GM23338 (cell line): ENCODE measurements at regions not wholly inside any gene's neighbourhood (a gene's known extent, or its start where the extent isn't known, plus 50 kb on each side); places are given as distances from the start of the nearest gene placed in this dataset.

Experiments
- ATAC-seq: fragments of 200-7000 bp; cut with Tn5 transposase; 3 replicates; pipeline ENCODE4 v1.9.1; 2020
- DNase-seq: peaks from one replicate; pipeline ENCODE4 v3.0.0-alpha.2; 2015; ENCODE audit warnings: low spot score
- H2AFZ ChIP-seq: fragments of 200-600 bp; sonication (generic); 2 replicates; pipeline ENCODE4 v1.8.0; 2016; ENCODE audit warnings: antibody characterized with exemption, mild to moderate bottlenecking, moderate library complexity
- H3F3A ChIP-seq: fragments of 200-600 bp; sonication (generic); replicated peaks from 2 replicates; pipeline ENCODE4 v1.8.0; 2017; ENCODE audit warnings: antibody characterized with exemption, mixed run types, low read depth
- H3K27ac ChIP-seq: fragments of 200-600 bp; sonication (generic); 2 replicates; pipeline ENCODE4 v1.6.1; 2016; ENCODE audit warnings: low read depth
- H3K27me3 ChIP-seq: fragments of 200-600 bp; sonication (generic); 2 replicates; pipeline ENCODE4 v1.8.0; 2016; ENCODE audit warnings: mild to moderate bottlenecking, mixed run types, moderate library complexity; ENCODE audit not compliant: insufficient read depth
- H3K36me3 ChIP-seq: fragments of 200-600 bp; sonication (generic); 2 replicates; pipeline ENCODE4 v1.8.0; 2016; ENCODE audit warnings: mild to moderate bottlenecking; ENCODE audit not compliant: insufficient read depth
- H3K4me1 ChIP-seq: fragments of 200-600 bp; sonication (generic); 2 replicates; pipeline ENCODE4 v1.8.0; 2016; ENCODE audit warnings: mild to moderate bottlenecking, moderate library complexity; ENCODE audit not compliant: insufficient read depth
- H3K4me2 ChIP-seq: fragments of 200-600 bp; sonication (generic); 2 replicates; pipeline ENCODE4 v1.7.1; 2017; ENCODE audit warnings: mixed run types
- H3K4me3 ChIP-seq: fragments of 200-600 bp; sonication (generic); 2 replicates; pipeline ENCODE4 v1.6.1; 2016; ENCODE audit warnings: mixed run types
- H3K79me2 ChIP-seq: fragments of 200-600 bp; sonication (generic); replicated peaks from 2 replicates; pipeline ENCODE4 v1.8.0; 2017; ENCODE audit warnings: mild to moderate bottlenecking; ENCODE audit not compliant: insufficient read depth
- H3K9me2 ChIP-seq: fragments of 200-600 bp; sonication (generic); 2 replicates; pipeline ENCODE4 v1.8.0; 2017; ENCODE audit not compliant: insufficient read depth
- H4K20me1 ChIP-seq: fragments of 200-600 bp; sonication (generic); replicated peaks from 2 replicates; pipeline ENCODE4 v1.8.0; 2017; ENCODE audit warnings: mild to moderate bottlenecking; ENCODE audit not compliant: insufficient read depth
- H3K27ac Mint-ChIP-seq: 2 replicates; pipeline ENCODE4 v1.8.0; 2020; ENCODE audit warnings: inconsistent platforms, mild to moderate bottlenecking, moderate library complexity, mixed read lengths
- H3K27me3 Mint-ChIP-seq: 3 replicates; pipeline ENCODE4 v1.8.0; 2022; ENCODE audit warnings: low read depth, mild to moderate bottlenecking, moderate library complexity, mixed read lengths, inconsistent platforms; ENCODE audit not compliant: insufficient read depth, poor library complexity
- H3K36me3 Mint-ChIP-seq: 3 replicates; pipeline ENCODE4 v1.8.0; 2021; ENCODE audit warnings: low read depth, mild to moderate bottlenecking, inconsistent platforms, moderate library complexity, mixed read lengths
- H3K4me1 Mint-ChIP-seq: 3 replicates; pipeline ENCODE4 v1.8.0; 2020; ENCODE audit warnings: mild to moderate bottlenecking, inconsistent platforms, mixed read lengths
- H3K4me3 Mint-ChIP-seq: 3 replicates; pipeline ENCODE4 v1.8.0; 2021; ENCODE audit warnings: moderate library complexity, mild to moderate bottlenecking, inconsistent platforms, mixed read lengths
- H3K9me3 Mint-ChIP-seq: 3 replicates; pipeline ENCODE4 v1.8.0; 2020; ENCODE audit warnings: moderate library complexity, mild to moderate bottlenecking, inconsistent platforms, mixed read lengths
- CREB1 ChIP-seq: fragments of 250-450 bp; sonication (Bioruptor Pico); IDR thresholded peaks from 2 replicates; pipeline ENCODE4 v1.5.0; 2020; ENCODE audit warnings: low read depth, mild to moderate bottlenecking, moderate library complexity
- EZH2 ChIP-seq: fragments of 200-600 bp; sonication (generic); IDR thresholded peaks from one replicate; pipeline ENCODE4 v1.8.0; 2017; ENCODE audit warnings: antibody characterized with exemption, mild to moderate bottlenecking, low read depth; ENCODE audit not compliant: unreplicated experiment
- EZH2phosphoT487 ChIP-seq: fragments of 200-600 bp; sonication (generic); IDR thresholded peaks from one replicate; pipeline ENCODE4 v1.8.1; 2018; ENCODE audit warnings: antibody characterized with exemption; ENCODE audit not compliant: unreplicated experiment
- JUNB ChIP-seq: IDR thresholded peaks from one replicate; pipeline ENCODE4 v1.6.1; 2016; ENCODE audit warnings: antibody characterized with exemption; ENCODE audit not compliant: unreplicated experiment
- POLR2AphosphoS5 ChIP-seq: IDR thresholded peaks from 2 replicates; pipeline ENCODE4 v1.6.1; 2016; ENCODE audit warnings: antibody characterized with exemption, low read depth
- REST ChIP-seq: IDR thresholded peaks from one replicate; pipeline ENCODE4 v1.6.1; 2018; ENCODE audit warnings: antibody characterized with exemption; ENCODE audit not compliant: unreplicated experiment
- STAT1 ChIP-seq: IDR thresholded peaks from one replicate; pipeline ENCODE4 v1.6.1; 2016; ENCODE audit warnings: antibody characterized with exemption; ENCODE audit not compliant: unreplicated experiment
- ZNF114 ChIP-seq: fragments of 250-450 bp; sonication (Bioruptor Pico); IDR thresholded peaks from 2 replicates; pipeline ENCODE4 v1.5.0; 2020; ENCODE audit warnings: mild to moderate bottlenecking, moderate library complexity
- ZNF331 ChIP-seq: fragments of 250-450 bp; sonication (Bioruptor Pico); IDR thresholded peaks from 2 replicates; pipeline ENCODE4 v1.5.0; 2020; ENCODE audit warnings: low read depth, mild to moderate bottlenecking, moderate library complexity
- ZNF462 ChIP-seq: fragments of 250-450 bp; sonication (Bioruptor Pico); IDR thresholded peaks from 2 replicates; pipeline ENCODE4 v1.5.0; 2020; ENCODE audit warnings: mild to moderate bottlenecking, moderate library complexity

- TF ChIP-seq REST, result no peak
These were observed 275.2 kb downstream of the SPRY1 start (continued) for GRCh38 chr4:123671636-123672404.

- H2AFZ ChIP-seq, result no peak overlapping the region; the same call in 1 of the 2 replicates
- no peak for DNase-seq
- TF ChIP-seq EZH2 (no peak), ZNF331 (CRISPR knock-in tag) (no peak), ZNF114 (CRISPR knock-in tag) (no peak), REST (no peak), CREB1 (CRISPR knock-in tag) (no peak), POLR2AphosphoS5 (no peak), EZH2phosphoT487 (no peak), STAT1 (no peak), JUNB (no peak), ZNF462 (no peak)
These were observed 276.4 kb downstream of the SPRY1 start for GRCh38 chr4:123672987-123673386.

More at GRCh38 chr4:123672987-123673386, 276.4 kb downstream of the SPRY1 start:
- Histone ChIP-seq H3K9me2 (no peaks in the 10 kb centered on the region), H3K4me3 (no peak overlapping the region), H3K79me2 (no peaks in the 10 kb centered on the region), H3K27me3 (no peaks in the 10 kb centered on the region), H3K27ac (no peak overlapping the region), H3K36me3 (no peaks in the 10 kb centered on the region), H4K20me1 (no peaks in the 10 kb centered on the region), H3K4me1 (peaks cover 10% of the 10 kb centered on the region), H3K4me2 (no peak overlapping the region), H3F3A (no peaks in the 10 kb centered on the region)
- no peak for ATAC-seq
- Mint-ChIP-seq H3K4me3 (no peak overlapping the region), H3K36me3 (no peaks in the 10 kb centered on the region), H3K4me1 (peaks cover 12% of the 10 kb centered on the region), H3K9me3 (no peaks in the 10 kb centered on the region), H3K27ac (no peak overlapping the region), H3K27me3 (no peaks in the 10 kb centered on the region)
